Gastrocnemius medialis (tissue), 4 donors: ENCODE measurements at regions not wholly inside any gene's neighbourhood (a gene's known extent, or its start where the extent isn't known, plus 50 kb on each side); places are given as distances from the start of the nearest gene placed in this dataset.

Experiments used
- ATAC-seq, 2 donors: fragments of 150-250 bp; one replicate each; pipeline ENCODE4 v1.9.1; 2016
- DNase-seq, 2 donors: peaks; one replicate each; pipeline ENCODE4 v3.0.0-alpha.2; 2019
- H3K27ac ChIP-seq, 4 donors: fragments of 200-600 bp; sonication (generic); 1 replicate in 1 of 4; 2 replicates in 3 of 4; pipeline ENCODE4 v1.5.1; 2016 to 2018; ENCODE audit warnings: mild to moderate bottlenecking in 2 of 4, moderate library complexity in 1 of 4
- H3K27me3 ChIP-seq, 3 donors: fragments of 200-600 bp; sonication (generic) in 2 of 3; 1 replicate in 1 of 3; 2 replicates in 2 of 3; pipeline versions ENCODE4 v1.5.1 to v1.6.0; 2016 to 2019; ENCODE audit warnings: mild to moderate bottlenecking in 1 of 3, moderate library complexity in 1 of 3
- H3K36me3 ChIP-seq, 2 donors: fragments of 200-600 bp; sonication (generic) in 1 of 2; one replicate each; pipeline ENCODE4 v1.5.1; 2017 to 2018
- H3K4me1 ChIP-seq, 2 donors: fragments of 200-600 bp; sonication (generic) in 1 of 2; one replicate each; pipeline ENCODE4 v1.5.1; 2016 to 2017; ENCODE audit warnings: mild to moderate bottlenecking in 2 of 2
- H3K4me3 ChIP-seq, 4 donors: fragments of 200-600 bp; sonication (generic) in 3 of 4; 1 replicate in 1 of 4; 2 replicates in 3 of 4; pipeline ENCODE4 v1.5.1; 2016 to 2019; ENCODE audit warnings: mild to moderate bottlenecking in 2 of 4
- H3K9me3 ChIP-seq, 3 donors: fragments of 200-600 bp; sonication (generic) in 2 of 3; 1 replicate in 1 of 3; 2 replicates in 2 of 3; pipeline ENCODE4 v1.5.1; 2016 to 2019
- CTCF ChIP-seq, 5 experiments: fragments of 450-650 bp in 3 of 5; fragments of 200-600 bp in 2 of 5; sonication (generic) in 2 of 5; IDR thresholded peaks in 4 of 5; conservative IDR thresholded peaks in 1 of 5; 1 replicate in 4 of 5; 2 replicates in 1 of 5; pipeline ENCODE4 v1.5.1; 2016 to 2019; ENCODE audit warnings: antibody characterized with exemption in 5 of 5, mild to moderate bottlenecking in 3 of 5, moderate library complexity in 3 of 5
- POLR2A ChIP-seq, 2 donors: fragments of 450-650 bp; IDR thresholded peaks; one replicate each; pipeline ENCODE4 v1.6.1; 2017; ENCODE audit warnings: antibody characterized with exemption in 2 of 2, mild to moderate bottlenecking in 2 of 2, moderate library complexity in 2 of 2
- in situ Hi-C, 4 donors: fragments of 200-750 bp; cut with MboI; loops; one replicate each; pipeline versions ENCODE4 v1.15.0 to v1.8.0; 2017; ENCODE audit warnings: low sequenced_read_pairs in 4 of 4
- intact Hi-C: fragments of 100-400 bp; cut with DNase I; formaldehyde crosslinking; loops from one replicate; pipeline ENCODE4 v1.15.1; 2023; ENCODE audit warnings: low total_unique reads

DNA sequence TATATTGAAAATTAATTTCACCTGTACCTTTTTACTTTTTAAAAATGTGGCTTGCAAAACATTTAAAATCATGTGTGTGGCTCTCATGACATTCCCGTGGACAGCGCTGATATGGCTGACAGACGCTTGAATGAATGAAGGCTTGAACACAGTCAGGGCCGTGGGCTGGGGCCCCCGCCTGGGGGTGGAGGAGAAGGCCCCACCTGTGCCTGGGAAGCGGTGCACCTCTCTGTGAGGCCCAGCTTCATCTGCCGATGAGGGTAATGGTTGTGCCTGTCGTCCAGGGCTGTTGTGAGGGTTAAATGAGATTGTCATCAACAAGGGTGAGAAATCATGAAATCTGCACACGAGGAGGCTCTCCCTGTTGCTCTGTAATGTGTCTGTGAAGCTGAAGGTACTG is 85.9 kb upstream of the PRR23E start:
- ATAC-seq: no peak
- no peaks in the 10 kb centered on the region for H3K27me3 ChIP-seq
- H3K27ac ChIP-seq: no peak overlapping the region
- in situ Hi-C loops (no loop called here), intact Hi-C loops (no loop called here)
- H3K36me3 ChIP-seq: no peaks in the 10 kb centered on the region
- H3K9me3 ChIP-seq: peaks cover 0 to 3% (median 0%) of the 10 kb centered on the region in 3 donors
- TF ChIP-seq POLR2A (IDR thresholded peaks at IDR 0.05): no peak
- H3K4me1 ChIP-seq: no peaks in the 10 kb centered on the region
- no peak for DNase-seq
- H3K4me3 ChIP-seq: no peak overlapping the region

GRCh38 chr3:127107491-127108375 is 85.2 kb upstream of the PRR23E start:
- Histone ChIP-seq H3K9me3 (peaks cover 0 to 10% (median 0%) of the 10 kb centered on the region in 3 donors), H3K27ac (no peak overlapping the region), H3K36me3 (no peaks in the 10 kb centered on the region), H3K4me3 (no peak overlapping the region), H3K4me1 (no peaks in the 10 kb centered on the region), H3K27me3 (no peaks in the 10 kb centered on the region)
- TF ChIP-seq POLR2A (IDR thresholded peaks at IDR 0.05) (no peak), CTCF (IDR thresholded peaks at IDR 0.05 in 4 of 5, conservative IDR thresholded peaks at IDR 0.05 in 1 of 5) (no peak)
- in situ Hi-C loops (no loop called here), intact Hi-C loops (no loop called here)
- ATAC-seq (no peak), DNase-seq (no peak)

GRCh38 chr3:127108796-127109195 is 84.1 kb upstream of the PRR23E start:
- DNase-seq (no peak), ATAC-seq (no peak)
- Histone ChIP-seq H3K4me3 (no peak overlapping the region), H3K36me3 (no peaks in the 10 kb centered on the region), H3K27ac (no peak overlapping the region), H3K4me1 (no peaks in the 10 kb centered on the region), H3K9me3 (peaks cover 0 to 14% (median 0%) of the 10 kb centered on the region in 3 donors), H3K27me3 (no peaks in the 10 kb centered on the region)
- intact Hi-C loops: no loop called here
- in situ Hi-C loops: no loop called here
- TF ChIP-seq POLR2A (IDR thresholded peaks at IDR 0.05) (no peak), CTCF (IDR thresholded peaks at IDR 0.05 in 4 of 5, conservative IDR thresholded peaks at IDR 0.05 in 1 of 5) (no peak)

- no peak for TF ChIP-seq POLR2A (IDR thresholded peaks at IDR 0.05)
- TF ChIP-seq CTCF (IDR thresholded peaks at IDR 0.05 in 4 of 5, conservative IDR thresholded peaks at IDR 0.05 in 1 of 5): no peak
- Histone ChIP-seq H3K36me3 (no peaks in the 10 kb centered on the region), H3K4me3 (no peak overlapping the region), H3K27me3 (no peaks in the 10 kb centered on the region), H3K9me3 (peaks cover 0 to 14% (median 0%) of the 10 kb centered on the region in 3 donors), H3K27ac (no peak overlapping the region), H3K4me1 (no peaks in the 10 kb centered on the region)
- in situ Hi-C loops: no loop called here
- DNase-seq (no peak), ATAC-seq (no peak)
- intact Hi-C loops: no loop called here
These were observed 81.8 kb upstream of the PRR23E start for GRCh38 chr3:127110982-127111693.
